GM12874 (cell line): ENCODE measurements at regions not wholly inside any gene's neighbourhood (a gene's known extent, or its start where the extent isn't known, plus 50 kb on each side); places are given as distances from the start of the nearest gene placed in this dataset.

Source experiments
- TF ChIP-seq, protein P1 (sequence below): IDR thresholded peaks from 2 replicates; pipeline ENCODE4 v1.5.1; 2011; ENCODE audit warnings: low read depth, mild to moderate bottlenecking, control low read depth, low read length, moderate library complexity; ENCODE audit not compliant: insufficient read depth

DNA sequence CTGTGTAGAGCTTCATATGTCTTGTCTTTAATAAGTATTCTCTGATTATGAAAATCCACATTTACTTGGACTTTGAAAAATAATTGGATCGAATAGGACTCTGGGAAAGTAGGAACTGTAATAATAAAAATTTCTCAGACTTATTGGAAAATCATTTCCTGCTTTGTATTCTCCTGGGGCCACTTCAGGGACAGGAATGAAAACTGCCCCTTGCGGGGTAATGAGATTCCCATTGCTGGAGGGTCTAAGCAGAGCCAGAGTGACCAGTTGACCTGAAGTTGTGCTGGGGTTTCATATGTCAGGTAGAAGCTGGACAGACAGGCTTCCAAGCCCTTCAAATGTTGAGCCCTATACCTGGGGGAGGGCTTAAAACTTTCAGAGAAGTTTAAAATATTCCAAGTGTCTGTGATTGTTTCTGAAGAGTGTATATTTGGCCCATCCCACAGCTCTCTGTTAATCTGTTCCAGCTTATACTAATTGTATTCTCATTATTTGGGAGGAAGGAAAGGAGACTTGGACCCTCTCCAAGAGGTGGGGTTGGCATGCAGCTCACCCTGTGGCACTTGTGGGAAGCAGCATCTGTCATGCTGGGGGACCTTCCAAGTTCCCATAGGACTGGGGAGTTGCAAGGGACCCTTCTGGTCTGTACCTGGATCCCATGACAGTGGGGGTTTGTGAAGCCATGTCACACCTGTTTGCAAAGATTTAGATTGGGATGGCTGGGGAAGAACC lies 268.7 kb upstream of the ATP5MC3 start:
- TF ChIP-seq, protein P1, sequence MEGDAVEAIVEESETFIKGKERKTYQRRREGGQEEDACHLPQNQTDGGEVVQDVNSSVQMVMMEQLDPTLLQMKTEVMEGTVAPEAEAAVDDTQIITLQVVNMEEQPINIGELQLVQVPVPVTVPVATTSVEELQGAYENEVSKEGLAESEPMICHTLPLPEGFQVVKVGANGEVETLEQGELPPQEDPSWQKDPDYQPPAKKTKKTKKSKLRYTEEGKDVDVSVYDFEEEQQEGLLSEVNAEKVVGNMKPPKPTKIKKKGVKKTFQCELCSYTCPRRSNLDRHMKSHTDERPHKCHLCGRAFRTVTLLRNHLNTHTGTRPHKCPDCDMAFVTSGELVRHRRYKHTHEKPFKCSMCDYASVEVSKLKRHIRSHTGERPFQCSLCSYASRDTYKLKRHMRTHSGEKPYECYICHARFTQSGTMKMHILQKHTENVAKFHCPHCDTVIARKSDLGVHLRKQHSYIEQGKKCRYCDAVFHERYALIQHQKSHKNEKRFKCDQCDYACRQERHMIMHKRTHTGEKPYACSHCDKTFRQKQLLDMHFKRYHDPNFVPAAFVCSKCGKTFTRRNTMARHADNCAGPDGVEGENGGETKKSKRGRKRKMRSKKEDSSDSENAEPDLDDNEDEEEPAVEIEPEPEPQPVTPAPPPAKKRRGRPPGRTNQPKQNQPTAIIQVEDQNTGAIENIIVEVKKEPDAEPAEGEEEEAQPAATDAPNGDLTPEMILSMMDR: no peak

DNA sequence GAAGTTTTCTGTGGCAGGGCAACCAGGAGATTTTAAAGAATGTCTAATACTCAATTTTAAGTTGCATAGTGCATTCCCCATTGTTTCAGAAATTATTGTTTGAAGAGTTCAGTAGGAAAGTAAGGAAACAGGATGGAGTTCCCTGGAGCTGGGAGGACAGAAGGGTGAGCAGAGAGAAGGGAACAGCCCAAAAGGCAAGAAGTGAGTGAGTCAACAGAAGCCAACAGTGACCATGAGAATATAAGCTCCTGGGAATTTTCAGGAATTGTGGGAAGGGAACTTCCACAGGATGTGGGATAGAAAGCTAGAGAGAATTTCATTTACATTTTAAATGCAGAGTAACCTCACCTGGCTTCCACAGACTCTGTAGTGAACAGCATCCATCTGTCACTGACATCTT lies 268.1 kb upstream of the ATP5MC3 start:
- TF ChIP-seq, protein P1: no peak

DNA sequence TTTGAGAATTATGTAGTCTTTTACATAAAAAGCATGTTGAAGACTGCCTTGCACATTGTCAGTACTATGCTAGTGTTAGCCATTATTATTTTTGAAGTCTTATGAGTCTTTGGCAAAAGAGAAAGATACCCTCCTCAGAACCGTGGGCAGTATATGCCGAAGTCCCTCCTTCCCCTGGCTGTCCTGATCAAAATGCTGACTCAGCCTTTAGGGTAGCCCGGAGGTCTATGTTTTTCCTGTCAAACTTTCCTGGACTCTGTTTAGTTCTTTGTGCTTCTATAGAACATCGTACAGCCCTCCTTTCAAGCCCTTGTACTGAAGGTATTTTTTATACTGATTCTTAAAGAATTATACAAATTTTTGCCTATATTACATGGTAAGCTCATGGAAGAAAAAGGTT lies 264.7 kb upstream of the ATP5MC3 start:
- TF ChIP-seq, protein P1: no peak

DNA sequence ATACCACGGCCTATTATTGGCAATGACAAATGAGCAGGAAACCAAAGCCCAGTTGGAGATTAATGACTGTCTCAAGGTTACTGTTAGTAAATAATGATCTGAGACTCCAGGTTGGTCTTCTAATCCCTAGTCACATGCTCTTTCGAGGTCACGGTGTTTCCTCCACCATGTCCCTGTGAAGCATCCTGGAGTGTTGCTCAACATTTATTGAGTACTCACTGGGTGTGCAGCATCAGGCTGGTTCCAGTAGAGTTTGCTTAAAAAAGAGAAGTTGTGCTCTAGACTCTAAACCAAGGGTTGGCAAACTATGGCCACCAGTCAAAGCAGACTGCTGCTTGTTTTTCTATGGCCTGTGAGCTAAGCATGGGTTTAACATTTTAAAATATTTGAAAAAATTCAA lies 263.8 kb upstream of the ATP5MC3 start:
- TF ChIP-seq, protein P1: no peak

DNA sequence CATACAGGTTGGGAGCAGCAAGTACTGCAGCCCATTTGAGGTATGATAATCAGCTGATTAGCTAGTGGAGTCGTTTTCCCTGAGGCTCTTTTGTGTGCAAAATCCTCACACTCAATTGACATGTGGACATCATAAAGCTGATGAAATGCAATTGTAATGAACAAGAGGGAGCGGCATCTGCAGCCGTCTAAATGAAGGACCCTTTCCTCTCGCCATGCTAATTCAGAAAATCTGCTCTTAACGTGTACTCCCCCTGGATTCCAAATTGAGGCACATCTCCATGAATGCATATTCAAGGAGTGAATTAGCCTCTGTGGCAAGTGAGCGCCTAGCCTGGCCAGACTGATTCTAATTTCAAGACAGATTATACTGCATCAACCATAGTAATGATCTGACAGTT lies 260.9 kb upstream of the ATP5MC3 start:
- TF ChIP-seq, protein P1: no peak

DNA sequence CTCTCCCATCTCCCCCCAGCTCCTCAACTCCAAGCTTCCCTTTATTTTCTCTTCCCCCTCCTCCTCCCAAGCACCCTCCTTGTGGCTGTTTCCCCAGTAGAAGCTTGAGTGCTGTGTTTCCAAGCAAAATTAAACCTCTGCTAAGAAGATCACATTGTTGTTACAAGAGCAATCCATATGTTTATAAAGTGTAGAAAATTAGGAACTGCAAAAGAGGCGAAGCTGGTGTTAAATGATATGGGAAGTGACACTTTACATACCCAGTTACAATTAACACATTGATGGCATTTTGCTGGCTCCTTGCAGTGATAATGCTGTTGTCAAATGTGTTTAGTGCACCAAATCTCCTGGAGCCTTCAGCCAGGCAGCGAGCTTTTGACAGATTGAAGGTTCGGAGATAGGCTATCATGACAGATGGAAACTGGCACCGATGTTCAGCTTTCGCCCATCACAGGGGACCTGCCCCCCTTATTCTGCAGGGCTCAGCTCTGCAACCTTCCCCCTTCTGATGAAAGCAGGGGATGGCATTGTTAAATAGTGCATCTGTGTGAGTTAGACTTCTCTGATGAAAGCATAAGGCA lies 259.8 kb upstream of the ATP5MC3 start:
- TF ChIP-seq, protein P1: no peak

DNA sequence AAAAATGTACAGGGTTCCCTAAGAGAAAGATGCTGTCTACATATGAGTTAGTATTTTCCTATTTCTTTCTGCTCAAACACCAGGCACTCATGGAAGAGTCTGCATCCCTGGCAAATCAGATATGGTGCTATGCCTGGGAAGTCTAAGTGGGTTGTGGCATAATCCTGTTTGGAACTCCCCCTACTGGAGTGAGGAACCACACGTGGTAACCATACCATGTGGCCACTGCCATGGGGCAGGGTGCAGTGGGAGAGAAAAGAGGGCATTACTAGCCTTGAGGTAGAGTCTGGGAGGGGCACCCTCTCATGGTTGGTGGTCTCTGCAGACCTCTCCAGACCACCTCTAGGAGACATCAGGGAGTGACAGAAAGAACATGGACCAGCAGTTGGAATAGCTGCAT lies 257.9 kb upstream of the ATP5MC3 start:
- TF ChIP-seq, protein P1: no peak
